ENCODE measurements at regions not wholly inside any gene's neighbourhood (a gene's known extent, or its start where the extent isn't known, plus 50 kb on each side); places are given as distances from the start of the nearest gene placed in this dataset.
"Not testable (repeated sequence)": the region's sequence is repeated elsewhere in the genome, so short reads cannot be mapped to it uniquely, and the experiment has no call there.

GRCh38 chr4:152190907-152191306 is 345.0 kb downstream of the FBXW7 start:
- no peak overlapping the region for H3K4me3 Mint-ChIP-seq
- no peak overlapping the region for H3K27ac Mint-ChIP-seq
- peaks cover 16% of the 10 kb centered on the region for H3K9me3 Mint-ChIP-seq
- H3K27me3 Mint-ChIP-seq (ENCODE audit: low read depth), result no peaks in the 10 kb centered on the region
- H3K36me3 Mint-ChIP-seq (ENCODE audit: low read depth), result peaks cover 8% of the 10 kb centered on the region
- peaks cover 17% of the 10 kb centered on the region for H3K4me1 Mint-ChIP-seq (ENCODE audit: low read depth)

GRCh38 chr4:152189451-152190179 is 346.3 kb downstream of the FBXW7 start:
- H3K36me3 Mint-ChIP-seq (ENCODE audit: low read depth), result peaks cover 4% of the 10 kb centered on the region
- no peaks in the 10 kb centered on the region for H3K27me3 Mint-ChIP-seq (ENCODE audit: low read depth)
- H3K4me1 Mint-ChIP-seq (ENCODE audit: low read depth), result peaks cover 27% of the 10 kb centered on the region
- no peak overlapping the region for H3K4me3 Mint-ChIP-seq
- peaks cover 13% of the 10 kb centered on the region for H3K9me3 Mint-ChIP-seq
- no peak overlapping the region for H3K27ac Mint-ChIP-seq

GRCh38 chr4:152188801-152189200 is 347.1 kb downstream of the FBXW7 start:
- Mint-ChIP-seq H3K27ac (no peak overlapping the region), H3K4me1 (ENCODE audit: low read depth) (peaks cover 30% of the 10 kb centered on the region), H3K27me3 (ENCODE audit: low read depth) (no peaks in the 10 kb centered on the region), H3K9me3 (peaks cover 18% of the 10 kb centered on the region), H3K36me3 (ENCODE audit: low read depth) (peaks cover 5% of the 10 kb centered on the region), H3K4me3 (no peak overlapping the region)

- Mint-ChIP-seq H3K4me3 (no peak overlapping the region), H3K4me1 (ENCODE audit: low read depth) (peaks cover 38% of the 10 kb centered on the region), H3K27ac (no peak overlapping the region)
Measured at GRCh38 chr4:152187693-152188092, 348.2 kb downstream of the FBXW7 start.

GRCh38 chr4:152185786-152186550 is 349.9 kb downstream of the FBXW7 start:
- H3K9me3 Mint-ChIP-seq, result peaks cover 21% of the 10 kb centered on the region
- no peak overlapping the region for H3K27ac Mint-ChIP-seq
- peaks cover 14% of the 10 kb centered on the region for H3K36me3 Mint-ChIP-seq (ENCODE audit: low read depth)
- no peaks in the 10 kb centered on the region for H3K27me3 Mint-ChIP-seq (ENCODE audit: low read depth)
- peaks cover 39% of the 10 kb centered on the region for H3K4me1 Mint-ChIP-seq (ENCODE audit: low read depth)
- no peak overlapping the region for H3K4me3 Mint-ChIP-seq

More at GRCh38 chr4:152187693-152188092, 348.2 kb downstream of the FBXW7 start:
- H3K27me3 Mint-ChIP-seq (ENCODE audit: low read depth), result no peaks in the 10 kb centered on the region
- peaks cover 10% of the 10 kb centered on the region for H3K36me3 Mint-ChIP-seq (ENCODE audit: low read depth)
- H3K9me3 Mint-ChIP-seq, result peaks cover 21% of the 10 kb centered on the region

GRCh38 chr4:152181150-152181549 is 354.7 kb downstream of the FBXW7 start:
- Mint-ChIP-seq H3K9me3 (peaks cover 21% of the 10 kb centered on the region), H3K36me3 (ENCODE audit: low read depth) (peaks cover 18% of the 10 kb centered on the region), H3K27ac (no peak overlapping the region), H3K4me1 (ENCODE audit: low read depth) (peaks cover 33% of the 10 kb centered on the region), H3K27me3 (ENCODE audit: low read depth) (no peaks in the 10 kb centered on the region), H3K4me3 (no peak overlapping the region)

- peaks cover 21% of the 10 kb centered on the region for H3K9me3 Mint-ChIP-seq
- no peak overlapping the region for H3K4me3 Mint-ChIP-seq
- no peaks in the 10 kb centered on the region for H3K27me3 Mint-ChIP-seq (ENCODE audit: low read depth)
- peaks cover 28% of the 10 kb centered on the region for H3K4me1 Mint-ChIP-seq (ENCODE audit: low read depth)
- H3K36me3 Mint-ChIP-seq (ENCODE audit: low read depth), result peaks cover 18% of the 10 kb centered on the region
- no peak overlapping the region for H3K27ac Mint-ChIP-seq
Measured at GRCh38 chr4:152180369-152180768, 355.5 kb downstream of the FBXW7 start.

- not testable (repeated sequence) for H3K9me3 Mint-ChIP-seq; H3K4me3 Mint-ChIP-seq; H3K27me3 Mint-ChIP-seq (ENCODE audit: low read depth); H3K36me3 Mint-ChIP-seq (ENCODE audit: low read depth); H3K4me1 Mint-ChIP-seq (ENCODE audit: low read depth); H3K27ac Mint-ChIP-seq
Measured at GRCh38 chr4:152177538-152177937, 358.4 kb downstream of the FBXW7 start.

- Mint-ChIP-seq H3K27ac (no peak overlapping the region), H3K4me1 (ENCODE audit: low read depth) (peaks cover 10% of the 10 kb centered on the region), H3K27me3 (ENCODE audit: low read depth) (no peaks in the 10 kb centered on the region), H3K4me3 (no peak overlapping the region), H3K9me3 (peaks cover 4% of the 10 kb centered on the region), H3K36me3 (ENCODE audit: low read depth) (peaks cover 5% of the 10 kb centered on the region)
Measured at GRCh38 chr4:152176627-152177214, 359.2 kb downstream of the FBXW7 start.

- no peak overlapping the region for H3K4me3 Mint-ChIP-seq
- H3K27ac Mint-ChIP-seq, result no peak overlapping the region
- peaks cover 10% of the 10 kb centered on the region for H3K4me1 Mint-ChIP-seq (ENCODE audit: low read depth)
- no peaks in the 10 kb centered on the region for H3K27me3 Mint-ChIP-seq (ENCODE audit: low read depth)
- H3K9me3 Mint-ChIP-seq, result peaks cover 4% of the 10 kb centered on the region
- H3K36me3 Mint-ChIP-seq (ENCODE audit: low read depth), result peaks cover 5% of the 10 kb centered on the region
Measured at GRCh38 chr4:152175586-152175985, 360.3 kb downstream of the FBXW7 start.

GRCh38 chr4:152172146-152172545 is 363.7 kb downstream of the FBXW7 start:
- no peaks in the 10 kb centered on the region for H3K9me3 Mint-ChIP-seq
- no peak overlapping the region for H3K4me3 Mint-ChIP-seq
- H3K27ac Mint-ChIP-seq, result no peak overlapping the region
- H3K4me1 Mint-ChIP-seq (ENCODE audit: low read depth), result no peaks in the 10 kb centered on the region
- H3K36me3 Mint-ChIP-seq (ENCODE audit: low read depth), result no peaks in the 10 kb centered on the region
- peaks cover 6% of the 10 kb centered on the region for H3K27me3 Mint-ChIP-seq (ENCODE audit: low read depth)

- Mint-ChIP-seq H3K9me3 (no peaks in the 10 kb centered on the region), H3K4me3 (no peak overlapping the region), H3K4me1 (ENCODE audit: low read depth) (no peaks in the 10 kb centered on the region), H3K27ac (no peak overlapping the region), H3K27me3 (ENCODE audit: low read depth) (peaks cover 8% of the 10 kb centered on the region), H3K36me3 (ENCODE audit: low read depth) (no peaks in the 10 kb centered on the region)
Measured at GRCh38 chr4:152171556-152171955, 364.3 kb downstream of the FBXW7 start.

- Mint-ChIP-seq H3K27ac (no peak overlapping the region), H3K4me3 (no peak overlapping the region), H3K4me1 (ENCODE audit: low read depth) (no peaks in the 10 kb centered on the region), H3K27me3 (ENCODE audit: low read depth) (peaks cover 8% of the 10 kb centered on the region), H3K9me3 (no peaks in the 10 kb centered on the region), H3K36me3 (ENCODE audit: low read depth) (no peaks in the 10 kb centered on the region)
Measured at GRCh38 chr4:152169683-152170082, 366.2 kb downstream of the FBXW7 start.

- Mint-ChIP-seq H3K36me3 (ENCODE audit: low read depth) (peaks cover 3% of the 10 kb centered on the region), H3K27ac (no peak overlapping the region), H3K27me3 (ENCODE audit: low read depth) (peaks cover 12% of the 10 kb centered on the region), H3K4me3 (no peak overlapping the region), H3K9me3 (no peaks in the 10 kb centered on the region), H3K4me1 (ENCODE audit: low read depth) (peaks cover 3% of the 10 kb centered on the region)
Measured at GRCh38 chr4:152168987-152169616, 366.8 kb downstream of the FBXW7 start.
